IMR-90 (cell line): ENCODE measurements at regions not wholly inside any gene's neighbourhood (a gene's known extent, or its start where the extent isn't known, plus 50 kb on each side); places are given as distances from the start of the nearest gene placed in this dataset.

ENCODE experiments used
- ATAC-seq: fragments of 200-7000 bp; cut with Tn5 transposase; 2 replicates; pipeline ENCODE4 v1.9.1; 2020; ENCODE audit warnings: low read depth, mild to moderate bottlenecking, moderate library complexity
- BruUV-seq: library from RNA; stranded (reverse); fragments of 400-500 nt; replicated peaks from 2 replicates; lab custom pipeline; 2021; lab: Mats Ljungman, UMichigan
- CTCF ChIA-PET: fragments of 300-600 bp; formaldehyde crosslinking; extraction: SDS; loops from one replicate; lab custom pipeline; 2021; ENCODE audit warnings: antibody characterized with exemption; lab: Yijun Ruan, JAX
- POLR2A ChIA-PET: fragments of 300-600 bp; sonication (Branson Sonifier 250); formaldehyde crosslinking; loops from one replicate; lab custom pipeline; 2022; ENCODE audit warnings: antibody characterized with exemption; ENCODE audit not compliant: unreplicated experiment; lab: Charles Lee
- DNase-seq: peaks from one replicate; pipeline ENCODE4 v3.0.0; 2013
- H2AFZ ChIP-seq: replicated peaks from 2 replicates; pipeline ENCODE3; 2013; ENCODE audit warnings: low read length, mild to moderate bottlenecking; ENCODE audit not compliant: poor library complexity
- H2AK5ac ChIP-seq: 2 replicates; pipeline ENCODE4 v1.6.1; 2013; ENCODE audit warnings: low read depth, low read length, inconsistent platforms
- H2AK9ac ChIP-seq: replicated peaks from 2 replicates; pipeline ENCODE3; 2013; ENCODE audit warnings: mild to moderate bottlenecking, low read depth, low read length, moderate library complexity; ENCODE audit not compliant: poor library complexity
- H2BK120ac ChIP-seq: 2 replicates; pipeline ENCODE4 v1.6.1; 2013; ENCODE audit warnings: low read depth, low read length, inconsistent platforms
- H2BK15ac ChIP-seq: 3 replicates; pipeline ENCODE4 v1.6.1; 2013; ENCODE audit warnings: low read depth, low read length, inconsistent platforms
- H2BK20ac ChIP-seq: 2 replicates; pipeline ENCODE4 v1.6.1; 2013; ENCODE audit warnings: low read depth, mild to moderate bottlenecking, inconsistent platforms, low read length, moderate library complexity
- H2BK5ac ChIP-seq: 2 replicates; pipeline ENCODE4 v1.6.1; 2013; ENCODE audit warnings: mild to moderate bottlenecking, low read depth, low read length, inconsistent platforms; ENCODE audit not compliant: poor library complexity, severe bottlenecking
- H3K14ac ChIP-seq: replicated peaks from 2 replicates; pipeline ENCODE4 v1.6.1; 2013; ENCODE audit warnings: low read depth, low read length, inconsistent platforms
- H3K18ac ChIP-seq: 2 replicates; pipeline ENCODE4 v1.6.1; 2013; ENCODE audit warnings: low read depth, low read length, control low read depth
- H3K23ac ChIP-seq: 2 replicates; pipeline ENCODE4 v1.6.1; 2013; ENCODE audit warnings: low read depth, low read length, inconsistent platforms
- H3K27ac ChIP-seq: 2 replicates; pipeline ENCODE4 v1.5.1; 2013; ENCODE audit warnings: mild to moderate bottlenecking, control low read depth, low read length; ENCODE audit not compliant: insufficient read depth
- H3K27me3 ChIP-seq: 2 replicates; pipeline ENCODE4 v1.6.1; 2013; ENCODE audit warnings: low read length; ENCODE audit not compliant: control insufficient read depth, insufficient read depth
- H3K36me3 ChIP-seq: 2 replicates; pipeline ENCODE4 v1.6.1; 2013; ENCODE audit warnings: low read length, mixed read lengths; ENCODE audit not compliant: control insufficient read depth, insufficient read depth
- H3K4ac ChIP-seq: 2 replicates; pipeline ENCODE4 v1.6.1; 2013; ENCODE audit warnings: low read depth, low read length, inconsistent platforms
- H3K4me1 ChIP-seq: 2 replicates; pipeline ENCODE4 v1.6.1; 2013; ENCODE audit warnings: low read length, mixed read lengths; ENCODE audit not compliant: control insufficient read depth, insufficient read depth
- H3K4me2 ChIP-seq: 2 replicates; pipeline ENCODE4 v1.6.1; 2013; ENCODE audit warnings: low read depth, mild to moderate bottlenecking, control low read depth, low read length, moderate library complexity
- H3K4me3 ChIP-seq: 2 replicates; pipeline ENCODE4 v1.5.1; 2013; ENCODE audit warnings: low read depth, mild to moderate bottlenecking, control low read depth, low read length, moderate library complexity; ENCODE audit not compliant: insufficient read depth
- H3K56ac ChIP-seq: 2 replicates; pipeline ENCODE4 v1.6.1; 2013; ENCODE audit warnings: low read length, inconsistent platforms; ENCODE audit not compliant: insufficient read depth; ENCODE audit errors: extremely low read depth
- H3K79me1 ChIP-seq, 2 experiments: 2 replicates each; pipeline ENCODE4 v1.6.1; 2013; ENCODE audit warnings: low read length in 2 of 2, inconsistent platforms in 1 of 2, low read depth in 1 of 2
- H3K9ac ChIP-seq: 2 replicates; pipeline ENCODE4 v1.6.1; 2013; ENCODE audit warnings: low read depth, low read length, control low read depth
- H3K9me1 ChIP-seq: 2 replicates; pipeline ENCODE4 v1.6.1; 2013; ENCODE audit warnings: low read length, inconsistent platforms; ENCODE audit not compliant: insufficient read depth
- H3K9me3 ChIP-seq: 2 replicates; pipeline ENCODE4 v1.6.1; 2013; ENCODE audit warnings: low read length; ENCODE audit not compliant: control insufficient read depth, insufficient read depth
- H4K20me1 ChIP-seq: 2 replicates; pipeline ENCODE4 v1.6.1; 2013; ENCODE audit warnings: low read length, inconsistent platforms; ENCODE audit not compliant: insufficient read depth
- H4K5ac ChIP-seq: 2 replicates; pipeline ENCODE4 v1.6.1; 2013; ENCODE audit warnings: mild to moderate bottlenecking, low read depth, low read length, control low read depth
- H4K8ac ChIP-seq, 2 experiments: 2 replicates each; pipeline ENCODE4 v1.6.1; 2013; ENCODE audit warnings: low read depth in 2 of 2, low read length in 2 of 2, control low read depth in 1 of 2, inconsistent platforms in 1 of 2
- H4K91ac ChIP-seq: 2 replicates; pipeline ENCODE4 v1.6.1; 2013; ENCODE audit warnings: low read depth, low read length, inconsistent platforms; ENCODE audit not compliant: insufficient read depth
- BHLHE40 ChIP-seq: fragments of 150-350 bp; IDR thresholded peaks from 2 replicates; pipeline ENCODE4 v1.6.1; 2016; ENCODE audit warnings: mild to moderate bottlenecking, low read depth, low read length
- CEBPB ChIP-seq: IDR thresholded peaks from 2 replicates; pipeline ENCODE4 v1.6.1; 2012; ENCODE audit warnings: low read depth, low read length, improper control_type of control experiment
- CHD1 ChIP-seq: IDR thresholded peaks from 2 replicates; pipeline ENCODE4 v1.6.1; 2012; ENCODE audit warnings: low read depth, low read length, improper control_type of control experiment
- FOS ChIP-seq: fragments of 150-350 bp; IDR thresholded peaks from 2 replicates; pipeline ENCODE4 v1.6.1; 2016; ENCODE audit warnings: low read depth, low read length
- MAFK ChIP-seq: IDR thresholded peaks from 2 replicates; pipeline ENCODE4 v1.6.1; 2012; ENCODE audit warnings: low read depth, low read length, improper control_type of control experiment
- MAZ ChIP-seq: IDR thresholded peaks from 2 replicates; pipeline ENCODE4 v1.6.1; 2012; ENCODE audit warnings: low read depth, mild to moderate bottlenecking, low read length, improper control_type of control experiment, moderate library complexity, borderline replicate concordance
- MXI1 ChIP-seq: IDR thresholded peaks from 2 replicates; pipeline ENCODE4 v1.6.1; 2012; ENCODE audit warnings: low read depth, mild to moderate bottlenecking, low read length, moderate library complexity, borderline replicate concordance
- NFE2L2 ChIP-seq: fragments of 150-350 bp; IDR thresholded peaks from 2 replicates; pipeline ENCODE4 v1.6.1; 2016; ENCODE audit warnings: low read depth, mild to moderate bottlenecking, low read length
- POLR2A ChIP-seq: IDR thresholded peaks from 2 replicates; pipeline ENCODE4 v1.6.1; 2012; ENCODE audit warnings: mild to moderate bottlenecking, low read depth, low read length
- RAD21 ChIP-seq: IDR thresholded peaks from 2 replicates; pipeline ENCODE4 v1.6.1; 2012; ENCODE audit warnings: low read length, improper control_type of control experiment
- RCOR1 ChIP-seq: IDR thresholded peaks from 2 replicates; pipeline ENCODE4 v1.6.1; 2012; ENCODE audit warnings: mild to moderate bottlenecking, low read length, improper control_type of control experiment; ENCODE audit not compliant: insufficient replicate concordance
- RFX5 ChIP-seq: IDR thresholded peaks from 2 replicates; pipeline ENCODE4 v1.8.0; 2012; ENCODE audit warnings: low read depth, mild to moderate bottlenecking, low read length, moderate library complexity
- SMC3 ChIP-seq: fragments of 150-350 bp; IDR thresholded peaks from 2 replicates; pipeline ENCODE4 v1.6.1; 2016; ENCODE audit warnings: low read depth, mild to moderate bottlenecking, antibody characterized with exemption, low read length, moderate library complexity
- WGBS, 2 experiments: methylation state at CpG; one replicate each; pipeline versions ENCODE4 v1.1.5 to v1.1.7; 2013; ENCODE audit warnings: missing lambda C conversion rate in 2 of 2; ENCODE audit not compliant: insufficient read length in 1 of 2; ENCODE audit errors: extremely low coverage in 2 of 2; 5-methylcytosine and 5-hydroxymethylcytosine counted together
- dilution Hi-C: fragments of 300-500 bp; cut with HindIII; formaldehyde crosslinking; loops from one replicate; pipeline ENCODE4 v1.14.3; 2018; ENCODE audit warnings: low sequenced_read_pairs; ENCODE audit not compliant: unreplicated experiment
- in situ Hi-C: fragments of 300-500 bp; cut with MboI; formaldehyde crosslinking; loops from 3 replicates; pipeline ENCODE4 v1.14.3; 2019; ENCODE audit warnings: low sequenced_read_pairs, inconsistent platforms, mixed read lengths
- intact Hi-C: fragments of 100-400 bp; cut with micrococcal nuclease; formaldehyde crosslinking; loops from 2 replicates; pipeline ENCODE4 v1.10.0; 2022
- TF ChIP-seq, protein P1 (sequence below): fragments of 150-350 bp; IDR thresholded peaks from 2 replicates; pipeline ENCODE4 v1.6.1; 2016; ENCODE audit warnings: low read depth, mild to moderate bottlenecking, low read length, moderate library complexity, borderline replicate concordance
- TF ChIP-seq, protein P2 (sequence below): fragments of 150-350 bp; IDR thresholded peaks from 2 replicates; pipeline ENCODE4 v1.6.1; 2017; ENCODE audit warnings: mild to moderate bottlenecking, antibody characterized with exemption, low read length, low read depth
- TF ChIP-seq, protein P3 (sequence below): conservative IDR thresholded peaks from 2 replicates; pipeline ENCODE4 v1.5.1; 2012; ENCODE audit warnings: mild to moderate bottlenecking, low read depth, low read length, improper control_type of control experiment

GRCh38 chr18:67200665-67201064, 315.9 kb downstream of the DSEL start:
- no peak overlapping the region for H3K56ac ChIP-seq
- WGBS, 2 experiments: 100% methylated on average over 1 of the region's 8 CpGs; no CpG with 5 or more reads in 1 of the 2 experiments
- no peaks in the 10 kb centered on the region for H4K20me1 ChIP-seq
- POLR2A ChIA-PET: no interaction called here
- no peak overlapping the region for H2BK5ac ChIP-seq
- no peak overlapping the region for H4K91ac ChIP-seq
- H2BK20ac ChIP-seq: no peak overlapping the region
- H4K5ac ChIP-seq: no peak overlapping the region
- in situ Hi-C loops: no loop called here
- TF ChIP-seq FOS: no peak
- no peak for TF ChIP-seq SMC3
- TF ChIP-seq, protein P1, sequence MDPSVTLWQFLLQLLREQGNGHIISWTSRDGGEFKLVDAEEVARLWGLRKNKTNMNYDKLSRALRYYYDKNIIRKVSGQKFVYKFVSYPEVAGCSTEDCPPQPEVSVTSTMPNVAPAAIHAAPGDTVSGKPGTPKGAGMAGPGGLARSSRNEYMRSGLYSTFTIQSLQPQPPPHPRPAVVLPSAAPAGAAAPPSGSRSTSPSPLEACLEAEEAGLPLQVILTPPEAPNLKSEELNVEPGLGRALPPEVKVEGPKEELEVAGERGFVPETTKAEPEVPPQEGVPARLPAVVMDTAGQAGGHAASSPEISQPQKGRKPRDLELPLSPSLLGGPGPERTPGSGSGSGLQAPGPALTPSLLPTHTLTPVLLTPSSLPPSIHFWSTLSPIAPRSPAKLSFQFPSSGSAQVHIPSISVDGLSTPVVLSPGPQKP: no peak
- TF ChIP-seq RCOR1: no peak
- no peak for TF ChIP-seq MAFK
- TF ChIP-seq CEBPB: no peak
- TF ChIP-seq, protein P2, sequence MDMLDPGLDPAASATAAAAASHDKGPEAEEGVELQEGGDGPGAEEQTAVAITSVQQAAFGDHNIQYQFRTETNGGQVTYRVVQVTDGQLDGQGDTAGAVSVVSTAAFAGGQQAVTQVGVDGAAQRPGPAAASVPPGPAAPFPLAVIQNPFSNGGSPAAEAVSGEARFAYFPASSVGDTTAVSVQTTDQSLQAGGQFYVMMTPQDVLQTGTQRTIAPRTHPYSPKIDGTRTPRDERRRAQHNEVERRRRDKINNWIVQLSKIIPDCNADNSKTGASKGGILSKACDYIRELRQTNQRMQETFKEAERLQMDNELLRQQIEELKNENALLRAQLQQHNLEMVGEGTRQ: no peak
- TF ChIP-seq NFE2L2: no peak
- TF ChIP-seq POLR2A: no peak
- no peak for TF ChIP-seq MAZ
- TF ChIP-seq BHLHE40: no peak
- TF ChIP-seq, protein P3, sequence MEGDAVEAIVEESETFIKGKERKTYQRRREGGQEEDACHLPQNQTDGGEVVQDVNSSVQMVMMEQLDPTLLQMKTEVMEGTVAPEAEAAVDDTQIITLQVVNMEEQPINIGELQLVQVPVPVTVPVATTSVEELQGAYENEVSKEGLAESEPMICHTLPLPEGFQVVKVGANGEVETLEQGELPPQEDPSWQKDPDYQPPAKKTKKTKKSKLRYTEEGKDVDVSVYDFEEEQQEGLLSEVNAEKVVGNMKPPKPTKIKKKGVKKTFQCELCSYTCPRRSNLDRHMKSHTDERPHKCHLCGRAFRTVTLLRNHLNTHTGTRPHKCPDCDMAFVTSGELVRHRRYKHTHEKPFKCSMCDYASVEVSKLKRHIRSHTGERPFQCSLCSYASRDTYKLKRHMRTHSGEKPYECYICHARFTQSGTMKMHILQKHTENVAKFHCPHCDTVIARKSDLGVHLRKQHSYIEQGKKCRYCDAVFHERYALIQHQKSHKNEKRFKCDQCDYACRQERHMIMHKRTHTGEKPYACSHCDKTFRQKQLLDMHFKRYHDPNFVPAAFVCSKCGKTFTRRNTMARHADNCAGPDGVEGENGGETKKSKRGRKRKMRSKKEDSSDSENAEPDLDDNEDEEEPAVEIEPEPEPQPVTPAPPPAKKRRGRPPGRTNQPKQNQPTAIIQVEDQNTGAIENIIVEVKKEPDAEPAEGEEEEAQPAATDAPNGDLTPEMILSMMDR: no peak
- no peak for TF ChIP-seq RAD21
- no peak for TF ChIP-seq RFX5
- no peak for TF ChIP-seq CHD1
- TF ChIP-seq MXI1: no peak
- intact Hi-C loops: loop anchor here (1.0 kb wide), 1 partner anchor 96 kb away; no protein-coding TSS in a partner anchor
- H3K27ac ChIP-seq: no peak overlapping the region
- no peak overlapping the region for H4K8ac ChIP-seq
- dilution Hi-C loops: no loop called here
- H2BK120ac ChIP-seq: no peak overlapping the region
- H3K23ac ChIP-seq: no peak overlapping the region
- H3K14ac ChIP-seq: no peak overlapping the region
- H3K36me3 ChIP-seq: no peaks in the 10 kb centered on the region
- H2AK9ac ChIP-seq: no peak overlapping the region
- DNase-seq (no peak), ATAC-seq (no peak)
- H2BK15ac ChIP-seq: no peak overlapping the region
- no peak overlapping the region for H3K9ac ChIP-seq
- no peak overlapping the region for H3K4me2 ChIP-seq
- H3K9me3 ChIP-seq: no peaks in the 10 kb centered on the region
- no peak overlapping the region for H2AK5ac ChIP-seq
- H3K18ac ChIP-seq: no peak overlapping the region
- BruUV-seq: no TSS peak
- H3K4ac ChIP-seq: no peak overlapping the region
- no peaks in the 10 kb centered on the region for H3K79me1 ChIP-seq
- H3K9me1 ChIP-seq: no peaks in the 10 kb centered on the region
- CTCF ChIA-PET: interaction anchor here (0.7 to 1.9 kb wide), 2 partner anchors 12 to 96 kb away, joined by 3 to 12 read pairs; no protein-coding TSS in a partner anchor
- no peaks in the 10 kb centered on the region for H3K27me3 ChIP-seq
- H2AFZ ChIP-seq: no peak overlapping the region
- no peaks in the 10 kb centered on the region for H3K4me1 ChIP-seq
- no peak overlapping the region for H3K4me3 ChIP-seq
